OCI-LY3 (cell line): ENCODE measurements at regions not wholly inside any gene's neighbourhood (a gene's known extent, or its start where the extent isn't known, plus 50 kb on each side); places are given as distances from the start of the nearest gene placed in this dataset.

ENCODE experiments used
- H2AFZ ChIP-seq: fragments of 200-600, 300-600 bp; shearing (Covaris generic); 2 replicates; pipeline ENCODE4 v1.6.0; 2014; ENCODE audit warnings: antibody characterized with exemption, low read depth, low read length
- H3K27ac ChIP-seq: fragments of 200-600, 300-600 bp; sonication (generic); 2 replicates; pipeline ENCODE4 v1.5.1; 2014; ENCODE audit warnings: mild to moderate bottlenecking, low read length, moderate library complexity, mixed read lengths
- H3K27me3 ChIP-seq: fragments of 200-600, 300-600 bp; sonication (generic); 2 replicates; pipeline ENCODE4 v1.6.1; 2014; ENCODE audit warnings: low read depth, low read length, mixed read lengths
- H3K36me3 ChIP-seq: fragments of 200-600, 300-600 bp; sonication (generic); replicated peaks from 2 replicates; pipeline ENCODE3; 2014; ENCODE audit warnings: low read depth, low read length, mixed read lengths
- H3K4me1 ChIP-seq: fragments of 300-600, 200-600 bp; sonication (generic); 2 replicates; pipeline ENCODE4 v1.6.1; 2014; ENCODE audit warnings: low read length, mixed read lengths
- H3K4me2 ChIP-seq: fragments of 200-600, 300-600 bp; sonication (generic); 2 replicates; pipeline ENCODE4 v1.6.1; 2014; ENCODE audit warnings: low read length, mixed read lengths
- H3K4me3 ChIP-seq: fragments of 300-600, 200-600 bp; sonication (generic); 2 replicates; pipeline ENCODE4 v1.5.1; 2014; ENCODE audit warnings: antibody characterized with exemption, mild to moderate bottlenecking, low read length, moderate library complexity
- H3K79me2 ChIP-seq: fragments of 300-600, 200-600 bp; shearing (Covaris generic); 2 replicates; pipeline ENCODE4 v1.6.1; 2014; ENCODE audit warnings: mild to moderate bottlenecking, low read length, mixed read lengths
- H3K9ac ChIP-seq: fragments of 300-600, 200-600 bp; shearing (Covaris generic); 2 replicates; pipeline ENCODE4 v1.6.0; 2014; ENCODE audit warnings: mild to moderate bottlenecking, low read length, moderate library complexity
- H3K9me3 ChIP-seq: fragments of 200-600, 300-600 bp; shearing (Covaris generic); 2 replicates; pipeline ENCODE4 v1.6.1; 2014; ENCODE audit warnings: low read length, mixed read lengths; ENCODE audit not compliant: insufficient read depth
- H4K20me1 ChIP-seq: fragments of 200-600, 300-600 bp; sonication (generic); 2 replicates; pipeline ENCODE4 v1.6.1; 2016; ENCODE audit warnings: low read length, mixed read lengths; ENCODE audit not compliant: insufficient read depth
- CTCF ChIP-seq: fragments of 200-600, 300-600 bp; sonication (generic); IDR thresholded peaks from 2 replicates; pipeline ENCODE4 v1.5.1; 2014; ENCODE audit warnings: antibody characterized with exemption, low read length, low read depth
- EZH2phosphoT487 ChIP-seq: fragments of 200-600 bp; shearing (Covaris generic); IDR thresholded peaks from 2 replicates; pipeline ENCODE4 v1.6.1; 2018; ENCODE audit warnings: antibody characterized with exemption, mixed run types, low read depth

- Histone ChIP-seq H3K4me2 (no peak overlapping the region), H3K4me1 (no peaks in the 10 kb centered on the region), H3K27ac (no peak overlapping the region), H3K36me3 (no peaks in the 10 kb centered on the region), H3K79me2 (no peaks in the 10 kb centered on the region), H3K9ac (no peak overlapping the region), H3K4me3 (no peak overlapping the region), H3K27me3 (no peaks in the 10 kb centered on the region), H2AFZ (no peak overlapping the region), H3K9me3 (no peaks in the 10 kb centered on the region), H4K20me1 (no peaks in the 10 kb centered on the region)
- TF ChIP-seq CTCF (no peak), EZH2phosphoT487 (no peak)
Observed at GRCh38 chr2:234261736-234262135, 211.2 kb downstream of the SPP2 start.

- no peaks in the 10 kb centered on the region for H3K9me3 ChIP-seq
- H2AFZ ChIP-seq: no peak overlapping the region
- no peaks in the 10 kb centered on the region for H3K27me3 ChIP-seq
- no peak overlapping the region for H3K9ac ChIP-seq
- no peaks in the 10 kb centered on the region for H3K79me2 ChIP-seq
- H3K4me3 ChIP-seq: no peak overlapping the region
- H3K27ac ChIP-seq: no peak overlapping the region
- no peaks in the 10 kb centered on the region for H3K4me1 ChIP-seq
- H3K4me2 ChIP-seq: no peak overlapping the region
- H3K36me3 ChIP-seq: no peaks in the 10 kb centered on the region
- TF ChIP-seq CTCF (no peak), EZH2phosphoT487 (no peak)
- no peaks in the 10 kb centered on the region for H4K20me1 ChIP-seq
Observed at GRCh38 chr2:234259440-234259839, 208.9 kb downstream of the SPP2 start.

- H2AFZ ChIP-seq: no peak overlapping the region
- H3K4me1 ChIP-seq: no peaks in the 10 kb centered on the region
- no peaks in the 10 kb centered on the region for H3K9me3 ChIP-seq
- H3K4me2 ChIP-seq: no peak overlapping the region
- H3K27ac ChIP-seq: no peak overlapping the region
- H3K36me3 ChIP-seq: no peaks in the 10 kb centered on the region
- no peak for TF ChIP-seq CTCF
- TF ChIP-seq EZH2phosphoT487: no peak
- H3K27me3 ChIP-seq: no peaks in the 10 kb centered on the region
- no peaks in the 10 kb centered on the region for H4K20me1 ChIP-seq
- H3K4me3 ChIP-seq: no peak overlapping the region
- no peak overlapping the region for H3K9ac ChIP-seq
- H3K79me2 ChIP-seq: no peaks in the 10 kb centered on the region
Observed at GRCh38 chr2:234258562-234259141, 208.2 kb downstream of the SPP2 start.

GRCh38 chr2:234257859-234258561, 207.5 kb downstream of the SPP2 start:
- Histone ChIP-seq H4K20me1 (no peaks in the 10 kb centered on the region), H3K79me2 (no peaks in the 10 kb centered on the region), H3K9ac (no peak overlapping the region), H3K27ac (no peak overlapping the region), H3K4me1 (no peaks in the 10 kb centered on the region), H3K27me3 (no peaks in the 10 kb centered on the region), H3K4me3 (no peak overlapping the region), H3K4me2 (no peak overlapping the region), H3K9me3 (no peaks in the 10 kb centered on the region), H2AFZ (no peak overlapping the region), H3K36me3 (no peaks in the 10 kb centered on the region)
- TF ChIP-seq CTCF: no peak
- no peak for TF ChIP-seq EZH2phosphoT487
